Skeletal muscle satellite cell (primary cell): ENCODE measurements at regions not wholly inside any gene's neighbourhood (a gene's known extent, or its start where the extent isn't known, plus 50 kb on each side); places are given as distances from the start of the nearest gene placed in this dataset.
A peak's percentile ranks its signal among the peaks of the same experiment; 100 is the strongest.

ENCODE experiments used
- H3K27me3 ChIP-seq: 2 replicates; pipeline ENCODE4 v1.7.0; 2013; ENCODE audit warnings: low read length; ENCODE audit not compliant: control insufficient read depth, insufficient read depth
- H3K36me3 ChIP-seq: 2 replicates; pipeline ENCODE4 v1.7.0; 2013; ENCODE audit warnings: mild to moderate bottlenecking, control low read depth, low read length; ENCODE audit not compliant: insufficient read depth
- H3K4me1 ChIP-seq: 2 replicates; pipeline ENCODE4 v1.7.0; 2013; ENCODE audit warnings: low read length; ENCODE audit not compliant: control insufficient read depth, insufficient read depth
- H3K4me2 ChIP-seq: 2 replicates; pipeline ENCODE4 v1.7.0; 2013; ENCODE audit warnings: mild to moderate bottlenecking, low read length
- H3K4me3 ChIP-seq: 2 replicates; pipeline ENCODE4 v1.7.0; 2013; ENCODE audit warnings: low read length
- H3K9ac ChIP-seq: 2 replicates; pipeline ENCODE4 v1.7.0; 2013; ENCODE audit warnings: mild to moderate bottlenecking, low read depth, low read length, moderate library complexity
- H3K9me3 ChIP-seq: replicated peaks from 2 replicates; pipeline ENCODE4 v1.7.0; 2013; ENCODE audit warnings: mild to moderate bottlenecking, control low read depth, low read length

GRCh38 chr7:94054130-94054529 is 50.0 kb upstream of the BET1 start:
- Histone ChIP-seq H3K9ac (no peak overlapping the region), H3K4me1 (peaks cover 7% of the 10 kb centered on the region), H3K4me3 (no peak overlapping the region), H3K36me3 (no peaks in the 10 kb centered on the region), H3K4me2 (no peak overlapping the region), H3K27me3 (no peaks in the 10 kb centered on the region), H3K9me3 (no peaks in the 10 kb centered on the region)

- no peaks in the 10 kb centered on the region for H3K36me3 ChIP-seq
- no peaks in the 10 kb centered on the region for H3K9me3 ChIP-seq
- H3K4me2 ChIP-seq = no peak overlapping the region
Measured at GRCh38 chr7:94055963-94056362, 51.8 kb upstream of the BET1 start.

GRCh38 chr7:94056796-94057207 is 52.6 kb upstream of the BET1 start:
- Histone ChIP-seq H3K4me3 (no peak overlapping the region), H3K4me2 (no peak overlapping the region), H3K27me3 (no peaks in the 10 kb centered on the region), H3K36me3 (no peaks in the 10 kb centered on the region), H3K9me3 (no peaks in the 10 kb centered on the region), H3K9ac (no peak overlapping the region), H3K4me1 (peaks cover 30% of the 10 kb centered on the region)

More at GRCh38 chr7:94055963-94056362, 51.8 kb upstream of the BET1 start:
- peaks cover 22% of the 10 kb centered on the region for H3K4me1 ChIP-seq
- H3K4me3 ChIP-seq = no peak overlapping the region
- no peak overlapping the region for H3K9ac ChIP-seq
- no peaks in the 10 kb centered on the region for H3K27me3 ChIP-seq

- Histone ChIP-seq H3K4me1 (peaks cover 31% of the 10 kb centered on the region), H3K36me3 (no peaks in the 10 kb centered on the region), H3K9me3 (no peaks in the 10 kb centered on the region), H3K9ac (no peak overlapping the region), H3K4me3 (no peak overlapping the region), H3K27me3 (no peaks in the 10 kb centered on the region), H3K4me2 (no peak overlapping the region)
Measured at GRCh38 chr7:94057955-94058354, 53.8 kb upstream of the BET1 start.

- Histone ChIP-seq H3K36me3 (no peaks in the 10 kb centered on the region), H3K4me2 (no peak overlapping the region), H3K27me3 (no peaks in the 10 kb centered on the region), H3K9ac (no peak overlapping the region), H3K4me3 (no peak overlapping the region), H3K9me3 (no peaks in the 10 kb centered on the region), H3K4me1 (peaks cover 31% of the 10 kb centered on the region)
Measured at GRCh38 chr7:94059746-94060145, 55.6 kb upstream of the BET1 start.

GRCh38 chr7:94060752-94061151 is 56.6 kb upstream of the BET1 start:
- Histone ChIP-seq H3K4me3 (no peak overlapping the region), H3K4me2 (peak overlapping the region; percentile 19), H3K27me3 (no peaks in the 10 kb centered on the region), H3K36me3 (no peaks in the 10 kb centered on the region), H3K9ac (no peak overlapping the region), H3K9me3 (no peaks in the 10 kb centered on the region), H3K4me1 (peaks cover 31% of the 10 kb centered on the region)

GRCh38 chr7:94061326-94061725 is 57.2 kb upstream of the BET1 start:
- Histone ChIP-seq H3K27me3 (no peaks in the 10 kb centered on the region), H3K36me3 (no peaks in the 10 kb centered on the region), H3K9me3 (no peaks in the 10 kb centered on the region), H3K9ac (no peak overlapping the region), H3K4me2 (no peak overlapping the region), H3K4me3 (no peak overlapping the region), H3K4me1 (peaks cover 31% of the 10 kb centered on the region)

- Histone ChIP-seq H3K9ac (no peak overlapping the region), H3K27me3 (no peaks in the 10 kb centered on the region), H3K4me1 (peaks cover 28% of the 10 kb centered on the region), H3K4me3 (no peak overlapping the region), H3K4me2 (no peak overlapping the region), H3K36me3 (no peaks in the 10 kb centered on the region), H3K9me3 (no peaks in the 10 kb centered on the region)
Measured at GRCh38 chr7:94062372-94062771, 58.2 kb upstream of the BET1 start.

- no peaks in the 10 kb centered on the region for H3K9me3 ChIP-seq
- H3K36me3 ChIP-seq = no peaks in the 10 kb centered on the region
- peaks cover 44% of the 10 kb centered on the region for H3K4me1 ChIP-seq
- H3K27me3 ChIP-seq = no peaks in the 10 kb centered on the region
- H3K4me3 ChIP-seq = no peak overlapping the region
- H3K9ac ChIP-seq = no peak overlapping the region
- H3K4me2 ChIP-seq = no peak overlapping the region
Measured at GRCh38 chr7:94064541-94065191, 60.5 kb upstream of the BET1 start.

- no peak overlapping the region for H3K9ac ChIP-seq
- no peak overlapping the region for H3K4me3 ChIP-seq
- H3K36me3 ChIP-seq = no peaks in the 10 kb centered on the region
- no peaks in the 10 kb centered on the region for H3K9me3 ChIP-seq
- H3K27me3 ChIP-seq = no peaks in the 10 kb centered on the region
- H3K4me1 ChIP-seq = peaks cover 21% of the 10 kb centered on the region
- H3K4me2 ChIP-seq = no peak overlapping the region
Measured at GRCh38 chr7:94067047-94067446, 62.9 kb upstream of the BET1 start.

GRCh38 chr7:94067506-94067905 is 63.4 kb upstream of the BET1 start:
- no peak overlapping the region for H3K4me3 ChIP-seq
- no peaks in the 10 kb centered on the region for H3K36me3 ChIP-seq
- H3K4me2 ChIP-seq = no peak overlapping the region
- peaks cover 21% of the 10 kb centered on the region for H3K4me1 ChIP-seq
- H3K9ac ChIP-seq = no peak overlapping the region
- no peaks in the 10 kb centered on the region for H3K27me3 ChIP-seq
- no peaks in the 10 kb centered on the region for H3K9me3 ChIP-seq

- no peaks in the 10 kb centered on the region for H3K9me3 ChIP-seq
- no peaks in the 10 kb centered on the region for H3K27me3 ChIP-seq
- H3K36me3 ChIP-seq = no peaks in the 10 kb centered on the region
- no peak overlapping the region for H3K9ac ChIP-seq
- H3K4me3 ChIP-seq = no peak overlapping the region
- H3K4me2 ChIP-seq = peak overlapping the region; percentile 51
- peaks cover 21% of the 10 kb centered on the region for H3K4me1 ChIP-seq
Measured at GRCh38 chr7:94069162-94069739, 65.1 kb upstream of the BET1 start.
